T-cell (primary cell): ENCODE measurements at regions not wholly inside any gene's neighbourhood (a gene's known extent, or its start where the extent isn't known, plus 50 kb on each side); places are given as distances from the start of the nearest gene placed in this dataset.

ENCODE experiments used
- ATAC-seq, 4 experiments: fragments of 200-7000 bp in 3 of 4; fragments of 150-1000 bp in 1 of 4; cut with Tn5 transposase; replicated peaks in 1 of 4; 1 replicate in 3 of 4; 2 replicates in 1 of 4; pipeline ENCODE4 v1.10.0; 2021; ENCODE audit warnings: moderate library complexity in 3 of 4, mild to moderate bottlenecking in 2 of 4, moderate number of reproducible peaks in 1 of 4
- CTCF ChIA-PET, 2 donors: fragments of 300-600 bp; sonication (Branson Sonifier 250); formaldehyde crosslinking; loops; one replicate each; lab custom pipeline; 2022; ENCODE audit warnings: antibody characterized with exemption in 2 of 2; lab: Charles Lee
- POLR2A ChIA-PET, 2 donors: fragments of 300-600 bp; sonication (Branson Sonifier 250); formaldehyde crosslinking; loops; one replicate each; lab custom pipeline; 2022; ENCODE audit warnings: antibody characterized with exemption in 2 of 2; lab: Charles Lee
- DNase-seq, 35 experiments: peaks; one replicate each; pipeline versions ENCODE4 v3.0.0 to v3.0.0-alpha.2; 2013 to 2023
- H3K27ac ChIP-seq: one replicate; pipeline ENCODE4 v1.5.1; 2013; ENCODE audit warnings: low read length
- H3K27me3 ChIP-seq, 2 experiments: replicated peaks in 1 of 2; 1 replicate in 1 of 2; 2 replicates in 1 of 2; pipeline versions ENCODE4 v1.6.1 to v1.7.0; 2013; ENCODE audit warnings: low read length in 1 of 2, mixed read lengths in 1 of 2; ENCODE audit not compliant: control insufficient read depth in 2 of 2, insufficient read depth in 2 of 2; ENCODE audit errors: extremely low read depth in 1 of 2
- H3K36me3 ChIP-seq, 2 donors: 1 replicate in 1 of 2; 2 replicates in 1 of 2; pipeline versions ENCODE4 v1.6.1 to v1.7.0; 2013; ENCODE audit warnings: low read length in 1 of 2; ENCODE audit not compliant: control insufficient read depth in 2 of 2, insufficient read depth in 1 of 2; ENCODE audit errors: extremely low read depth in 1 of 2
- H3K4me1 ChIP-seq, 2 experiments: 1 replicate in 1 of 2; 2 replicates in 1 of 2; pipeline versions ENCODE4 v1.6.1 to v1.7.0; 2013; ENCODE audit warnings: low read length in 2 of 2, mixed read lengths in 1 of 2; ENCODE audit not compliant: insufficient read depth in 2 of 2, control insufficient read depth in 1 of 2; ENCODE audit errors: extremely low read depth in 1 of 2
- H3K4me3 ChIP-seq, 2 donors: 1 replicate in 1 of 2; 2 replicates in 1 of 2; pipeline versions ENCODE4 v1.5.1 to v1.7.0; 2013; ENCODE audit warnings: mild to moderate bottlenecking in 2 of 2, low read length in 1 of 2, moderate library complexity in 1 of 2; ENCODE audit not compliant: control insufficient read depth in 1 of 2; ENCODE audit errors: extremely low read depth in 1 of 2
- H3K9me3 ChIP-seq: 2 replicates; pipeline ENCODE4 v1.7.0; 2013
- H3K27ac Mint-ChIP-seq, 2 donors: one replicate each; pipeline ENCODE4 v1.8.0; 2020 to 2021; ENCODE audit warnings: mild to moderate bottlenecking in 2 of 2, mixed read lengths in 2 of 2
- H3K27me3 Mint-ChIP-seq, 2 donors: one replicate each; pipeline ENCODE4 v1.8.0; 2021 to 2022; ENCODE audit warnings: mixed read lengths in 2 of 2
- H3K36me3 Mint-ChIP-seq: one replicate; pipeline ENCODE4 v1.8.0; 2021; ENCODE audit warnings: mixed read lengths
- H3K4me1 Mint-ChIP-seq, 3 donors: one replicate each; pipeline ENCODE4 v1.8.0; 2020 to 2022; ENCODE audit warnings: mixed read lengths in 3 of 3, mild to moderate bottlenecking in 1 of 3
- H3K4me3 Mint-ChIP-seq, 3 donors: one replicate each; pipeline ENCODE4 v1.8.0; 2020 to 2022; ENCODE audit warnings: mild to moderate bottlenecking in 3 of 3, mixed read lengths in 3 of 3, moderate library complexity in 3 of 3
- H3K9me3 Mint-ChIP-seq, 3 donors: one replicate each; pipeline ENCODE4 v1.8.0; 2020 to 2022; ENCODE audit warnings: mixed read lengths in 3 of 3
- WGBS: methylation state at CpG from one replicate; pipeline ENCODE4 v1.1.5; 2013; ENCODE audit warnings: missing lambda C conversion rate; ENCODE audit not compliant: insufficient coverage; 5-methylcytosine and 5-hydroxymethylcytosine counted together

DNA sequence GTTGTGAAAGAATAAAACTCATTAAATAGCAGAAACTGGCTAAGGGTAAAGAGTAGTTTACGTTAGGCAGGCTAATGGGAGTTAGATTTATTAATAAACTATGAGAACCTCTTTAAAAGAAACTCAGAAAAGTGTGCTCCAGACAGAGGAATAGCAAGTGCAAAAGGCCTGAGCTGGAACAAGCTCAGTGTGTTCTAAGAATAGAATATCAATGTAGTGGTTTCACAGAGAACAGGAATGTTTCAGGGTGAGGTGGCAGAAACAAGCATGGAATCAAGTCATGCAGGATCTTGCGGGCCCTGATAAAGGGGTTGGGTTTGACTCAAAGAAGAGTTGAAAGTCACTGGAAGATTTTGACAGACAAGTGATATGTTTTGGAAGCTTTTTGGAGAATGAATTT is 164.0 kb upstream of the HS3ST3A1 start:
- DNase-seq (no peak), ATAC-seq (no peak)
- Histone ChIP-seq H3K27ac (no peak overlapping the region), H3K36me3 (no peaks in the 10 kb centered on the region), H3K4me3 (no peak overlapping the region), H3K9me3 (no peaks in the 10 kb centered on the region), H3K4me1 (no peaks in the 10 kb centered on the region), H3K27me3 (peaks cover 0 to 3% of the 10 kb centered on the region in 2 experiments)
- Mint-ChIP-seq H3K27me3 (peaks cover 18 to 20% of the 10 kb centered on the region in 2 donors), H3K9me3 (peaks cover 12 to 15% (median 12%) of the 10 kb centered on the region in 3 donors), H3K36me3 (no peaks in the 10 kb centered on the region), H3K4me3 (no peak overlapping the region), H3K27ac (no peak overlapping the region), H3K4me1 (no peaks in the 10 kb centered on the region)
- POLR2A ChIA-PET = no interaction called here
- CTCF ChIA-PET = no interaction called here
- WGBS = 100% methylated on average over 1 of the region's 2 CpGs

DNA sequence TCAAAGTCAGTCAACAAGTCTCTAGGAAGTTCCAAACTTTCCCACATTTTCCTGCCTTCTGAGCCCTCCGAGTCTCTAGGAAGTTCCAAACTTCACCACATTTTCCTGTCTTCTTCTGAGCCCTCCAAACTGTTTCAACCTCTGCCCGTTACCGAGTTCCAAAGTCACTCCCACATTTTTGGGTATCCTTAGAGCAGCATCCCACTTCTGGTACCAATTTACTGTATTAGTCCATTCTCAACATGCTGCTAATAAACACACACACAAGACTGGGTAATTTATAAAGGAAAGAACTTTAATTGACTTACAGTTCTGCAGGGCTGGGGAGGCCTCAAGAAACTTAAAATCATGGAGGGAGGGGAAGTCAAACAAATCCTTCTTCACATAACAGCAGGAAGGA is 169.0 kb upstream of the HS3ST3A1 start:
- WGBS = 85% methylated on average over 3 of the region's 3 CpGs
- ChIA-PET CTCF (no interaction called here), POLR2A (no interaction called here)
- H3K4me3 ChIP-seq = no peak overlapping the region
- Mint-ChIP-seq H3K27me3 (peaks cover 13 to 17% of the 10 kb centered on the region in 2 donors), H3K4me1 (no peaks in the 10 kb centered on the region), H3K36me3 (peaks cover 9% of the 10 kb centered on the region), H3K4me3 (no peak overlapping the region), H3K9me3 (peaks cover 14 to 23% (median 18%) of the 10 kb centered on the region in 3 donors), H3K27ac (no peak overlapping the region)
- H3K9me3 ChIP-seq = no peaks in the 10 kb centered on the region
- no peaks in the 10 kb centered on the region for H3K4me1 ChIP-seq
- no peak for DNase-seq
- H3K36me3 ChIP-seq = no peaks in the 10 kb centered on the region
- H3K27me3 ChIP-seq = peaks cover 0 to 3% of the 10 kb centered on the region in 2 experiments
- no peak for ATAC-seq
- no peak overlapping the region for H3K27ac ChIP-seq

DNA sequence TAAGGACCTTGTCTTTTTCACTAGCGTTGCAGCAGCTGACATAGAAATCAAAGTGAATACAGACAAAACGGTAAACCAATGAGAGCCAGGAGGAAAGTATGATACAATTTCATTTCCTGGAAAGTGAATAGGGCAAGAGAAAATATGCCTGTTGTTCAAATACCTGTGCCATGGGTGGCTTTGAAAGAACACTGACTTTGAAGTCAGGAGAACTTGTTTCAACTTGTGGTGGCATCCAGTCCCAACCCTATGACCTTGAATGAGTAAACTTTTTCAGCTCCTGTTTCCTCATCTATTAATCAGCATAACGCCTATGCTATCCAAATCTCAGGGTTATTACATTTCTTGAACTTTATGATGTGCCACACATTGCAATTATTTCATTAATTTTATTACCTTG is 173.7 kb upstream of the HS3ST3A1 start:
- DNase-seq = no peak
- peaks cover 6 to 23% (median 8%) of the 10 kb centered on the region in 3 donors for H3K9me3 Mint-ChIP-seq
- Histone ChIP-seq H3K9me3 (no peaks in the 10 kb centered on the region), H3K4me3 (no peak overlapping the region), H3K36me3 (no peaks in the 10 kb centered on the region), H3K4me1 (no peaks in the 10 kb centered on the region), H3K27ac (no peak overlapping the region), H3K27me3 (no peaks in the 10 kb centered on the region)
- H3K4me1 Mint-ChIP-seq = no peaks in the 10 kb centered on the region
- no peak for ATAC-seq
- 21% methylated on average over 2 of the region's 3 CpGs for WGBS
- H3K27ac Mint-ChIP-seq = no peak overlapping the region
- H3K36me3 Mint-ChIP-seq = peaks cover 25% of the 10 kb centered on the region
- no peaks in the 10 kb centered on the region for H3K27me3 Mint-ChIP-seq
- POLR2A ChIA-PET = no interaction called here
- no peak overlapping the region for H3K4me3 Mint-ChIP-seq
- CTCF ChIA-PET = no interaction called here

DNA sequence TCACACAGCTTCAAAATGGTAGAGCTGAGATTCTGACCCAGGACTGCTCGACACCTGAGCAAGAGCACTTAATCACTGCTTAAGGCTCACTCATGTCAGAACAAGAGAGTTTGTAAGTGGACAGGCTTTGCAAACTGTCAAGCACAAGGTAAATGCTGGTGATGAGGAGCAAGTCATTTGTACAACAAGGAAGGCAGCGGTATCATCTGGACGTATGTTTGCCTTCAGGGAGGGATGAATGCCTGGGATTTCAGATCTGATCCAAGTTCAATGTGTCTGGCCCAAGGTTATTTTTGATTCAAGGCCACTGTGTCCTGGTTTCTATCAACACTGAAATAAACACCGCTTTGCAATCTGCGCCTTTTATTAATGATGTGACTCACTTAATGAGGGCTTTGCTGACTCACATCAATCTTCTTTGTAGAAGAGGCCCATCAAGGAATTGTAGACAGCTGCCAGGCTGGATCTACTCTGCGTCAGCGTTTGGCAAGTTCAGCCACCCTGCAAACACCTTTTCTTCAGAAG is 174.4 kb upstream of the HS3ST3A1 start:
- ATAC-seq = no peak
- ChIA-PET POLR2A (no interaction called here), CTCF (no interaction called here)
- H3K27ac ChIP-seq = no peak overlapping the region
- Mint-ChIP-seq H3K4me3 (no peak overlapping the region), H3K9me3 (peaks cover 6 to 23% (median 7%) of the 10 kb centered on the region in 3 donors), H3K36me3 (peaks cover 25% of the 10 kb centered on the region), H3K27me3 (no peaks in the 10 kb centered on the region), H3K27ac (no peak overlapping the region), H3K4me1 (no peaks in the 10 kb centered on the region)
- no peaks in the 10 kb centered on the region for H3K4me1 ChIP-seq
- no peak overlapping the region for H3K4me3 ChIP-seq
- WGBS = 94% methylated on average over 3 of the region's 7 CpGs
- H3K36me3 ChIP-seq = no peaks in the 10 kb centered on the region
- peaks cover 3% of the 10 kb centered on the region for H3K9me3 ChIP-seq
- no peak for DNase-seq
- H3K27me3 ChIP-seq = no peaks in the 10 kb centered on the region

DNA sequence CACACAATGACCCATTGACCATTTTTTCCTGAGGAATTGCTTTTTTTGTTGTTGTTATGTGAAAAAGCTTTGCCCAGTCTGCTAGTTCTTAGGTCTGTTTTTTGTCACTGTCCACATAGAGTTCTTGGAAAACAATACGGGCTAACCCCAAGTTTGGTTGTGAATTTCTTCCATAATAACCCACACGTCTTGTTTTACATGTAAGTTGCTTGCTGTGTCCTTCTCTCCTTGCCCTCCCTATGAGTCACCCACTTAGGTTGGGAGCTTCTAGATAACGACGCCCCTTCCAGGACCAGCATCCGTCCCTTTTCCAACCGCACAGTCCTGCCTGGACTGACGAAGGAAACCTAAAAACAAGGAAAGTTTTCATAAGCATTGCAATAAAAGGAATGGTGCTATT is 175.3 kb upstream of the HS3ST3A1 start:
- H3K4me3 Mint-ChIP-seq = no peak overlapping the region

DNA sequence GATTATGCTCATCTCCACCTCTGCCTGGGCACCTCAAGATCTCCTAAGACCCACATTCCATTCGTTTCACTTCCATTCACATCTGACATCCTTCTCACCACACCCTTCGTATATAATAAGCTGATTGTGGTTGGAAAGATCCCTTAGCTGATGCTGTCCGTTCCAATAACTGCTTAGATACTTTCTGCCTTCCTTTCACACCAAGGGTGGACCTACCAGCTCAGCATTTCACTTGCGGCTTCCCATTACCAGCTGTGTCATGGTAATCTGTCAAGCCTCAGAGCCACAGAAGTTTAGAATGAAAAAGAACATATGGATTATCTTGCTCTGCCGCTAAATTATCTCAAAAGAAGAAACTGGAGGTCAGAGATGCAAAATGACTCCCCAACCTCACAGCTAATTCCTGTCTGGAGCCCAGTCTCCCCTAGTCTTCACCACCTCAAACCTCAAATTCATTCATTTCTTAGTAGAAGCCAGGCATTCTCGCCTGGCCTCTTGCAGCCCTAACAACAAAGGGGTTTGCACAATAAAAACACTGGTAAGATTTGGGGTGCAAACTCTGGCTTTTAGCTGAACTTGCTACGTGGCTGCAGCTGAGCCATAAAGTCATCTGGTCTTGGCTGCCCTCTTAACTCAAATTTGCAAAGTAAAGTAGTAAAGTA is 182.8 kb upstream of the HS3ST3A1 start:
- ChIA-PET POLR2A (interaction anchor here in 1 of 2 donors (0.6 kb wide), 1 partner anchor 1363 kb away, joined by 4 read pairs; no protein-coding TSS in a partner anchor), CTCF (no interaction called here)
- Histone ChIP-seq H3K9me3 (peaks cover 3% of the 10 kb centered on the region), H3K4me1 (no peaks in the 10 kb centered on the region), H3K4me3 (no peak overlapping the region), H3K36me3 (no peaks in the 10 kb centered on the region), H3K27ac (no peak overlapping the region), H3K27me3 (no peaks in the 10 kb centered on the region)
- DNase-seq = no peak
- Mint-ChIP-seq H3K36me3 (peaks cover 8% of the 10 kb centered on the region), H3K4me3 (no peak overlapping the region), H3K9me3 (peaks cover 3 to 10% (median 4%) of the 10 kb centered on the region in 3 donors), H3K27me3 (no peaks in the 10 kb centered on the region), H3K27ac (no peak overlapping the region), H3K4me1 (no peaks in the 10 kb centered on the region)
- ATAC-seq = no peak
- WGBS = 100% methylated on average over 1 of the region's 7 CpGs

More for the DNA sequence above, 175.3 kb upstream of the HS3ST3A1 start:
- ATAC-seq = no peak
- no CpG with 5 or more reads among the region's 7 CpGs for WGBS
- H3K36me3 Mint-ChIP-seq = peaks cover 25% of the 10 kb centered on the region
- no peak overlapping the region for H3K27ac Mint-ChIP-seq
- H3K9me3 ChIP-seq = peaks cover 3% of the 10 kb centered on the region
- H3K27me3 ChIP-seq = no peaks in the 10 kb centered on the region
- DNase-seq = no peak
- H3K36me3 ChIP-seq = no peaks in the 10 kb centered on the region
- H3K4me3 ChIP-seq = no peak overlapping the region
- H3K27me3 Mint-ChIP-seq = no peaks in the 10 kb centered on the region
- H3K27ac ChIP-seq = no peak overlapping the region
- H3K4me1 ChIP-seq = no peaks in the 10 kb centered on the region
- ChIA-PET POLR2A (no interaction called here), CTCF (no interaction called here)
- peaks cover 6 to 18% (median 7%) of the 10 kb centered on the region in 3 donors for H3K9me3 Mint-ChIP-seq
- H3K4me1 Mint-ChIP-seq = no peaks in the 10 kb centered on the region
